ENCODE measurements at regions not wholly inside any gene's neighbourhood (a gene's known extent, or its start where the extent isn't known, plus 50 kb on each side); places are given as distances from the start of the nearest gene placed in this dataset.

DNA sequence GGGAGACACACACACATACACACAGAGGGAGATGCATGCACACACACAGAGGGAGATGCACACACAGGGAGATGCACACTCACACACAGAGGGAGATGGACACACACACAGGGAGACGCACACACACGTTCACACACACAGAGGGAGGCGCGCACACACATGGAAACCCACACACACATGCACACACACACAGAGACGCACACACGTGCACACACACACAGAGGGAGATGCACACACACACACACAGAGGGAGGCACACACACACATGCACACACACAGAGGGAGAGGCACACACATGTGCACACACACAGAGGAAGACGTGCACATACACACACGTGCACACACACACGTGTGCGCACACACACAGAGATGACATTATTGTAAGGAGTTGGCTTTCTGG, 79.1 kb downstream of the HMX1 start (continued):
- TF ChIP-seq EP300 (IDR thresholded peaks at IDR 0.05; ENCODE audit: borderline replicate concordance in 1 of 2, low read depth in 2 of 2, low read length in 2 of 2) (no peak), SP4 (IDR thresholded peaks at IDR 0.05; ENCODE audit: low read length) (no peak), CREB1 (IDR thresholded peaks at IDR 0.05) (no peak), POU5F1 (IDR thresholded peaks at IDR 0.05; ENCODE audit: low read depth, low read length) (no peak), CTBP2 (IDR thresholded peaks at IDR 0.05; ENCODE audit: borderline replicate concordance, insufficient read depth, insufficient read length, low read length) (no peak), RBBP5 (IDR thresholded peaks at IDR 0.05; ENCODE audit: borderline replicate concordance, low read depth, low read length) (no peak), SRF (IDR thresholded peaks at IDR 0.05; ENCODE audit: low read depth, low read length) (no peak)

Measured in H1 (cell line).